OCI-LY3 (cell line): ENCODE measurements at regions not wholly inside any gene's neighbourhood (a gene's known extent, or its start where the extent isn't known, plus 50 kb on each side); places are given as distances from the start of the nearest gene placed in this dataset.
A peak's percentile ranks its signal among the peaks of the same experiment; 100 is the strongest.

Source experiments
- H2AFZ ChIP-seq: fragments of 200-600, 300-600 bp; shearing (Covaris generic); 2 replicates; pipeline ENCODE4 v1.6.0; 2014; ENCODE audit warnings: antibody characterized with exemption, low read depth, low read length
- H3K27ac ChIP-seq: fragments of 200-600, 300-600 bp; sonication (generic); 2 replicates; pipeline ENCODE4 v1.5.1; 2014; ENCODE audit warnings: mild to moderate bottlenecking, low read length, moderate library complexity, mixed read lengths
- H3K27me3 ChIP-seq: fragments of 200-600, 300-600 bp; sonication (generic); 2 replicates; pipeline ENCODE4 v1.6.1; 2014; ENCODE audit warnings: low read depth, low read length, mixed read lengths
- H3K36me3 ChIP-seq: fragments of 200-600, 300-600 bp; sonication (generic); replicated peaks from 2 replicates; pipeline ENCODE3; 2014; ENCODE audit warnings: low read depth, low read length, mixed read lengths
- H3K4me1 ChIP-seq: fragments of 300-600, 200-600 bp; sonication (generic); 2 replicates; pipeline ENCODE4 v1.6.1; 2014; ENCODE audit warnings: low read length, mixed read lengths
- H3K4me2 ChIP-seq: fragments of 200-600, 300-600 bp; sonication (generic); 2 replicates; pipeline ENCODE4 v1.6.1; 2014; ENCODE audit warnings: low read length, mixed read lengths
- H3K4me3 ChIP-seq: fragments of 300-600, 200-600 bp; sonication (generic); 2 replicates; pipeline ENCODE4 v1.5.1; 2014; ENCODE audit warnings: antibody characterized with exemption, mild to moderate bottlenecking, low read length, moderate library complexity
- H3K79me2 ChIP-seq: fragments of 300-600, 200-600 bp; shearing (Covaris generic); 2 replicates; pipeline ENCODE4 v1.6.1; 2014; ENCODE audit warnings: mild to moderate bottlenecking, low read length, mixed read lengths
- H3K9ac ChIP-seq: fragments of 300-600, 200-600 bp; shearing (Covaris generic); 2 replicates; pipeline ENCODE4 v1.6.0; 2014; ENCODE audit warnings: mild to moderate bottlenecking, low read length, moderate library complexity
- H3K9me3 ChIP-seq: fragments of 200-600, 300-600 bp; shearing (Covaris generic); 2 replicates; pipeline ENCODE4 v1.6.1; 2014; ENCODE audit warnings: low read length, mixed read lengths; ENCODE audit not compliant: insufficient read depth
- H4K20me1 ChIP-seq: fragments of 200-600, 300-600 bp; sonication (generic); 2 replicates; pipeline ENCODE4 v1.6.1; 2016; ENCODE audit warnings: low read length, mixed read lengths; ENCODE audit not compliant: insufficient read depth
- CTCF ChIP-seq: fragments of 200-600, 300-600 bp; sonication (generic); IDR thresholded peaks from 2 replicates; pipeline ENCODE4 v1.5.1; 2014; ENCODE audit warnings: antibody characterized with exemption, low read length, low read depth
- EZH2phosphoT487 ChIP-seq: fragments of 200-600 bp; shearing (Covaris generic); IDR thresholded peaks from 2 replicates; pipeline ENCODE4 v1.6.1; 2018; ENCODE audit warnings: antibody characterized with exemption, mixed run types, low read depth

GRCh38 chr3:99549220-99549619, 89.2 kb upstream of the COL8A1 start:
- H3K9ac ChIP-seq = no peak overlapping the region
- H3K27me3 ChIP-seq = no peaks in the 10 kb centered on the region
- H3K9me3 ChIP-seq = no peaks in the 10 kb centered on the region
- no peaks in the 10 kb centered on the region for H3K79me2 ChIP-seq
- H3K4me2 ChIP-seq = no peak overlapping the region
- no peaks in the 10 kb centered on the region for H4K20me1 ChIP-seq
- no peak overlapping the region for H3K4me3 ChIP-seq
- no peak overlapping the region for H2AFZ ChIP-seq
- no peaks in the 10 kb centered on the region for H3K4me1 ChIP-seq
- TF ChIP-seq EZH2phosphoT487 (no peak), CTCF (no peak)
- H3K36me3 ChIP-seq = no peaks in the 10 kb centered on the region
- H3K27ac ChIP-seq = no peak overlapping the region

- Histone ChIP-seq H3K4me3 (no peak overlapping the region), H3K9me3 (no peaks in the 10 kb centered on the region), H3K79me2 (no peaks in the 10 kb centered on the region), H3K36me3 (no peaks in the 10 kb centered on the region), H2AFZ (no peak overlapping the region), H3K4me1 (no peaks in the 10 kb centered on the region), H3K27me3 (no peaks in the 10 kb centered on the region), H3K4me2 (no peak overlapping the region), H4K20me1 (no peaks in the 10 kb centered on the region), H3K9ac (no peak overlapping the region), H3K27ac (no peak overlapping the region)
- TF ChIP-seq EZH2phosphoT487 (no peak), CTCF (no peak)
These were observed 89.7 kb upstream of the COL8A1 start for GRCh38 chr3:99548674-99549073.

GRCh38 chr3:99545941-99546580, 92.3 kb upstream of the COL8A1 start:
- Histone ChIP-seq H2AFZ (peak overlapping the region; percentile 4; the same call in 1 of the 2 replicates), H3K4me1 (peaks cover 6% of the 10 kb centered on the region; the same call in 1 of the 2 replicates), H3K79me2 (no peaks in the 10 kb centered on the region), H3K27me3 (no peaks in the 10 kb centered on the region), H3K4me3 (no peak overlapping the region), H3K4me2 (peak overlapping the region; percentile 7; the same call in 1 of the 2 replicates), H3K27ac (no peak overlapping the region), H3K9me3 (no peaks in the 10 kb centered on the region), H3K9ac (no peak overlapping the region), H3K36me3 (no peaks in the 10 kb centered on the region), H4K20me1 (no peaks in the 10 kb centered on the region)
- TF ChIP-seq CTCF (no peak), EZH2phosphoT487 (no peak)

GRCh38 chr3:99544786-99545281, 93.6 kb upstream of the COL8A1 start:
- Histone ChIP-seq H3K9me3 (no peaks in the 10 kb centered on the region), H4K20me1 (no peaks in the 10 kb centered on the region), H3K79me2 (no peaks in the 10 kb centered on the region), H3K27ac (no peak overlapping the region), H3K9ac (no peak overlapping the region), H3K4me3 (no peak overlapping the region), H3K27me3 (no peaks in the 10 kb centered on the region), H2AFZ (no peak overlapping the region), H3K4me2 (no peak overlapping the region), H3K36me3 (no peaks in the 10 kb centered on the region), H3K4me1 (peaks cover 6% of the 10 kb centered on the region; the same call in 1 of the 2 replicates)
- TF ChIP-seq CTCF = no peak
- TF ChIP-seq EZH2phosphoT487 = no peak
